ENCODE measurements at regions not wholly inside any gene's neighbourhood (a gene's known extent, or its start where the extent isn't known, plus 50 kb on each side); places are given as distances from the start of the nearest gene placed in this dataset.

DNA sequence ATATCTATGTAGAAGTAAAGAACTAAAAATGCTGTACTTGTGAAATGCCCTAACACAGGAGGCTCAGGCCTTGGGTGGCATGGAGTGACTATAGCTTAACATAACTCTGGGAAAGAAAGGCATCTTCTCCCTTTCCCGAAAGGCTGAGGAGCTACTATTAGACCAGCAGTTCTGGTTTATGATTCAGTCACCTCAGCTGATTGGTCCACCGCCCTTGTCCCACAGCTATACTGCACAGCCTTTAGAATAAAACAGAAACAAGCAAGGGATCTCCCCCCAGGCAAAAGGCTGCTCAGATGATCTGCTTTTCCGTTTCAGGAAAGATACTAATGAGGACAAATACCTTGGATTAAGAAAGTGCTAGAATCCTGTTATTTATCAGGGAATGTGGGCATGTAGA, 171.3 kb downstream of the SNCA start:
- intact Hi-C loops (cut with micrococcal nuclease), result no loop called here

- intact Hi-C loops (cut with micrococcal nuclease), result no loop called here
Observed at GRCh38 chr4:89664521-89664920, 172.4 kb downstream of the SNCA start.

DNA sequence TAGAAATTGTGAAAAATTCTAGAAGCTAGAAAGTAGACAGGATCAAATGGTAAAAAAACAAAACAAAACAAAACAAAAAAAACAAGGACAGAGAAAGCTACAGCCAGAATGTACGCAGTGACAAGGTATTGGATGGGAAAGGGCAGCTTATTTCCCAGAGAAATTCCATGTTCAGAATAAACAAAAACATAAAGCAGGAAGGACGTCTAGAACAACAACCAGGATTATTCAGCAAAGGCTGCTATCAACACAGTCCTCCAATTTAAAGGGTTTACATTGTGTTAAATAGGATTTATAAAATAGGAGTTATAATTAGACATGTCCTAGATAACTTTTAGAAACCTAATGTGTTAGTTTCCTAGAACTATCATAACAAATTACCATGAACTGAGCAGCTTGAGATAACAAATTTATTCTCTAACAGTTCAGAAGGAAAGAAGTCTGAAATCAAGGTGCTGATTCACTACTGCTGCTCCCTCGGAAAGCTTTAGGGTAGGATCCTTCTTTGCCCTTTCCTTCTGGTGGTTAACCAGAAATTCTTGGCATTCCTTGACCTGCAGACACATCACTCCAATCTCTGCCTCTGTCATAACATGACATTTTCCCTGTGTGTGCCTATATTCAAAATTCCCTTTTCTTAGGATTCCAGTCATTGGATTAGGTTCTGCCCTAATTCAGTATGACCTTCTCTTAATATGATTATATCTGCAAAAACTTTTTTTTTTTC, 175.6 kb downstream of the SNCA start:
- intact Hi-C loops (cut with micrococcal nuclease), result no loop called here

DNA sequence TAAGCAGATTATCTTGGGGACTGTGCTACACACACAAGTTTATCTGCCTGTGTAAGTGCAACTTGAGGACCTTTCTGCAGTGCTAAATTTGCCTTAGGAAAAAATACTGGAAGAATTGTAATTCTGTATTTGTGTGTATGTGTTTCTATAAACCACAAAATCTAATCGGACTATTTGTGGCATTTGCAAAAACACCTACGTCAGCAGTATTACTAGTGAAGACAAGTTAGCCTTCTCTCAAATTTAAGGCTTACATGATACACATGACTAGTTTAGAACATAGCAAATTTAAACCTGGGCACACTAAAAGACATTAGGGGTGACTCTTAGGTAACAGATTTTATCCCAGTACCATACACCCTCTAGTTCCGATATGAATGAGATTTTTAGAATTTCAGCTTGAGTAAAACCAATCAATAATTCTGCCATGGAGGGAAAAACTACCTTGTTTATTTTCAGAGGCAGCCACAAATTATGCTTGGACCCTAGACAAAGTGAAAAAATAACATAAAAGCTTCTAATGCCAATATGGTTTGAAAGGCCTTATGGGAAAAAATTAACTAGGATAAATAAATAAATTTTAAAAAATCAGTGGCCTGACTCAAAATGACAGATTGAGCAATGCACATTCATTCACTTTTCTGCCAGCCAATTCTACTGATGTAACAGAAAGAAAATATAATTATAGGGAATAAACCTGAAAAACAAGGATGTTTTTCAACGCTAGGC, 176.4 kb downstream of the SNCA start:
- intact Hi-C loops (cut with micrococcal nuclease), result no loop called here

DNA sequence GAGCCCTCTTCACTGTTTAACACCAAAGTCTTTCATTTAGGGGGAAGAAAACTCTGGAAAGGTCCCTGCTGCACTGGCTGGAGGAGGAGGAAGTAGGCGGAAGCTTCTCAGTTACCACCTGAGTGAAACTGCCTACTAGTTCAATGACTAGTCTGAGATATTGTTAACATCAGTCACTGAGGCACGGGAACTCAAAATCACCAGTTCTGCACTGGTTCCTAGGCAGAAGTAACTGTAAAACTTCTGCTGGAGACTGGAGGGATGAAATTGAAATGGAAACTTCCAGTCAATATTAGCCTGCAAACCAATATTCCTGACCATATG, 178.3 kb downstream of the SNCA start:
- intact Hi-C loops (cut with micrococcal nuclease), result loop anchor here (5.0 kb wide), 1 partner anchor 244 kb away; no protein-coding TSS in a partner anchor

DNA sequence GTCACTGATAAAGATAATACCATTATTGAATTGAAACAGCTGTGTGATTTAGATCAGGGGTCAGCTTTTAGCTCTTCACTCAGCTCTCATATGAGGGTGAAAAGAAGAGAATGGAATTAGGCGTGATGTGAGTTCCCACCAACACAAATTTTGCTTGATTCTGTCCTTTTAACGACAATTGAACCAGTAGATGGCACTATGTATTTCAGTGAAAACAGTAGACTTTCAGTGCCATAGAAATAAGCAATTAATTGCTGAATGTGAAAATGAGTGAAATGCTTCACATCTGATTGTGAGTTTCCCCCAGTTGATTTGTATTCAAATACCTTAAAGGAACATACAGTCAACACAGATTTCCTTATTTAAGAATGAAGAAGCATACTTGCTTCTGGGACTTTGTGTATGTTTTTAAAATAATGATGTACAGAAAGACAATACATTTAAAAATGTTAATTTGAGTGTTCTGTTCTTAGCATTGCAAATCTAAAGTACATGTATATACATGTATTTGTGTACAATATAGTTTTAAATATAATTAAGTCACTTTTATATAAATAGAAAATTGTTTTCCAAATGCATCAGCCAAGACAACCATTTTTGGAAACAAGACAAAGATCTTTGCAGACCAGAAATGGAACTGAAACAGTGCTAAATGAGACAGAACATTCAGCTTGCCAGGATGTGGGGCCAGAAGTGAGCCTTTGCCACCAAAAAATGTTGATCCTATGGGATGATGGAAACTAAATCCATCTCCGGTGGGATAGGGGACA, 178.8 kb downstream of the SNCA start:
- intact Hi-C loops (cut with micrococcal nuclease), result loop anchor here (5.0 kb wide), 1 partner anchor 244 kb away; no protein-coding TSS in a partner anchor

- intact Hi-C loops (cut with micrococcal nuclease), result no loop called here
Observed at GRCh38 chr4:89653012-89653411, 183.9 kb downstream of the SNCA start.

DNA sequence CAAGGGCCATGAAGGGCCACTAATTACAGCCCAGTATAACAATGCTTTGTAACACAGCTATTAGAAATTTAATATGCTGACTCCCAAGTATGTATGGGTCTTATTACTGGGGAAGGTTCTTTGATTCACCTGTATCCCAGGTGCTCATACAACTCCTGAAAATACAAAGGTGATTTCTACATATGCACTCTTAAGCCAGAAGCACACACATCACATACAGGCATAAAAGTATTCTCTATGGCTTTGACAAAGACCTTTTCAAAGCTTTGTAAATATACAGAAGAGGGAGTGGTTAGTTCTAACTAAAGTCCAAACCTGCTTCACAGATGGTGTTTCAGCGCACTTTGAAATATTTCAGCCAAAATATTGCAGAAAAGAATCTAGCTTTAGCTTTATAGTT, 191.5 kb downstream of the SNCA start:
- intact Hi-C loops (cut with micrococcal nuclease), result no loop called here

GRCh38 chr4:89641367-89641687, 195.6 kb downstream of the SNCA start:
- intact Hi-C loops (cut with micrococcal nuclease), result no loop called here

DNA sequence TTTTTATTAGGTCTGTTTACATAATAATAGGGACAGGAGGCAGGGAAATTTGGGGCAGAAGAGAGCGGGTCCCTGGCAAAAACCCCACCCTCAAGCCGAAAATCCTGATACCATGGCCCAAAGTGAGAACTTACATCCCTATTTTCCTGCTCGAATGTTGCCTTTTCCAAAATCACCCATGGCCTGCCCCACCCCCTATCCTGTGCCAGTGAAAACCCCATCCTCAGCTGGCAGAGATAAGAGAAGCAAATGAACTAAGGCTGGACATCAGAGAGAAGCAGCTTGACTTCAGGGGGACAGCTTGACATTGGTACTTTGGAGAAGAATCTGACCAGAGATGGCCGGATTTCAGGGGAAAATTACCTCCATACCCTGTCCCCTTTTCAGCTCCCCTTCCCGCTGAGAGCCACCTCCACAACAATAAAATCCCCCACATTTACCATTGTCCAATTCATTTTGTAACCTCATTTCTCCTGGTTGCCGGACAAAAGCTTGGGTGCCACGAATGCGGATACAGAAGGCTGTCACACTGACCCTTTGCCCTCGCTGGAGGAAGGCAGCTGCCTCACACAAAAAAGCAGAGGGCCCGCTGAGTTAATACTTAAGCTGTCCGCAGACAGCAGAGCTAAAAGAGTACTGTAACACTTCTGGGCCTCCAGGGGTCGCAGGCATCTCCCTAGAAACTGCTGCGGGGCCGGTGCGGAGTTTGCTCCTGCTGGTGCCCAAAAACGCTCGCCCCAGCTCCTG, 196.2 kb downstream of the SNCA start:
- intact Hi-C loops (cut with micrococcal nuclease), result no loop called here

DNA sequence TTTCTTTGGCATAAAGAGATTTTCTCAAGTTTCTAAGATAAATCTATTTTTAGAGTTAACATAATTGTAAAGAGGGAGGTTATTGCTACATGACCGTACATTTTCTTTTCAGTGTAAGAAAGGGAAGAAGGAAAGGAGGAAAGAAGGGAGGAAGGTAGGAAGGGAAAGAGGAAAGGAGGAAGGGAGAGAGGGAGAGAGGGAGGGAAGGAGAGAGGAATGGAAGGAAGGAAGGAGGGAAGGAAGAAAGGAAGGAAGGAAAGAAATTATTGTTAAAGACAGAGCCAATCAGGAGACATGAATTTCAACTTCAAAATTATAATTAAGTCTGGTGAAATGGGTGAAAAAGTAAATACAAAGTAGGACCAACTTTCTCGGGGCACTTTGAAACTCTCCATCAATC, 197.6 kb downstream of the SNCA start:
- intact Hi-C loops (cut with micrococcal nuclease), result no loop called here

DNA sequence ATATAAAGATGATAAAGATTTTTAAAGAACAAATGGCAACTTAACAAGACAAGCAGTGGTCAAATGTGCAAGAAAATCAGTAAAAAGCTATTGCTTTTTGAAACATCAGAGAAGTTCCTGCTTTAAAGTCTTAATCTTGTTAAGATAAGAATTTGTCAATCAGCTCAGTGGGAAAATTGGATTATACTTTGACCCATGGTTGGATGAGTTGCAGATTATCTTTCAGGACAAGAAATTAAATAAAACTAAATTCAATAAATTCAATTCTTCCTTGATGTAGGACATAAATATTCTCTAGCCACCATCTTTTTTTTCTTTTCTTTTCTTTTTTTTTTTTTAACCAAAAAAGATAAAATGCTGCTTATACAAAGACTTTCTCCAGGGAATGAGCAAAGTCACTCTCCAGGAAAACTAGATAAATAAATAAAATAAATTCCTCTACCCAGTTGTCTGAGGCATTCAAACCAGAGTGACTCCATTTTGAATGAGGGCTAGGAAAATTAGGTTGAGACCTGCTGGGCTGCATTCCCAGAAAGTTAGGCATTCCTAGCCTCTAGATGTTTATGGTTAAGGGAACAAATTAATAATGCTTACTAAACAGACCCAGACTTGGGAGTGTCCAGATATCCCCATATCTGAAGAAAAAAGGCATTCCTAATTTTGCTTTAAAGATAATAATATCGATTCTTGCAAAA, 211.2 kb downstream of the SNCA start:
- intact Hi-C loops (cut with micrococcal nuclease), result no loop called here

- intact Hi-C loops (cut with micrococcal nuclease), result loop anchor here (5.0 to 10.0 kb wide), 2 partner anchors 218 to 325 kb away; partner anchors contain the start of gene SNCA
Observed at GRCh38 chr4:89619206-89619962, 217.6 kb downstream of the SNCA start.

DNA sequence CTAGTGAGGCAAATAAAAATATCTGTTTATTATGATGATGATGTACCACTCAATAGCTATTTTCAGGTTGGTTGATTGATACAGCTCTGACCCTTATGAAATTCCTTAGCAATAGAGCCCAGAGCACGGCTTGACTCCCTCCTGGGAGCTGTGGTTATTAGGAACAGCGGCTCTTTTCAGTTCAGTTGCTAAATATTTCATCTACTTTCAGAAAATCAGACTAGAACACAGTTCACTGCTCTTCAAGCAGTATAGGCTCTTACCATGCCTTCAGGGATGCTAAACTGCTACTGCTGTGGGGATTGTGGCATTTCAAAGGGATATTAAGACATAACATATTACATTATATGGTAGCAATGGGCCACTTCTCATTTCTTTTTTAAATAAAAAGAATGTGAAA, 218.8 kb downstream of the SNCA start:
- intact Hi-C loops (cut with micrococcal nuclease), result loop anchor here (5.0 to 10.0 kb wide), 2 partner anchors 219 to 323 kb away; partner anchors contain the start of gene SNCA

- intact Hi-C loops (cut with micrococcal nuclease), result loop anchor here (5.0 to 10.0 kb wide), 2 partner anchors 220 to 323 kb away; partner anchors contain the start of gene SNCA
Observed at GRCh38 chr4:89617317-89617716, 219.6 kb downstream of the SNCA start.

DNA sequence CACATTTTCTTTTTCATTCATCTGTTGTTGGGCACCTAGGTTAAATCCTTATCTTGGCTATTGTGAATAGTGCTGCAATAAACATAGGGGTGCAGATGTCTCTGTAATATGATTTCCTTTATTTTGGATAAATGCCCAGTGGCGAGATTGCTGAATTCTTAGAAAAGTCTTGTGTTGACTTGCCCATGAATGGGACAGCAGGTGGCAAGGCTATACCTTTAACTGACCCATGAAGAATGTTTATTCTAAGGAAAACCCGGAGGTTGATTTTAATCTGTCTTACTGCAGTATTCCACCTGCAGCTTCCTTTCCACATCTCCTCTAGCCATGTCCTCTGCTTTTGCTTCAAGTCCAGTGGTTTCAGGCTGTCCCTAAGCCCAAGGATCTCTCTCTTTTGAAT, 220.6 kb downstream of the SNCA start:
- intact Hi-C loops (cut with micrococcal nuclease), result loop anchor here (5.0 to 10.0 kb wide), 2 partner anchors 221 to 322 kb away; partner anchors contain the start of gene SNCA

GRCh38 chr4:89615051-89615450, 221.9 kb downstream of the SNCA start:
- intact Hi-C loops (cut with micrococcal nuclease), result loop anchor here (5.0 to 10.0 kb wide), 2 partner anchors 222 to 320 kb away; partner anchors contain the start of gene SNCA

GRCh38 chr4:89614155-89614554, 222.8 kb downstream of the SNCA start:
- intact Hi-C loops (cut with micrococcal nuclease), result loop anchor here (10.0 kb wide), 1 partner anchor 319 kb away; no protein-coding TSS in a partner anchor

GRCh38 chr4:89610236-89610635, 226.7 kb downstream of the SNCA start:
- intact Hi-C loops (cut with micrococcal nuclease), result loop anchor here (10.0 kb wide), 1 partner anchor 315 kb away; no protein-coding TSS in a partner anchor

DNA sequence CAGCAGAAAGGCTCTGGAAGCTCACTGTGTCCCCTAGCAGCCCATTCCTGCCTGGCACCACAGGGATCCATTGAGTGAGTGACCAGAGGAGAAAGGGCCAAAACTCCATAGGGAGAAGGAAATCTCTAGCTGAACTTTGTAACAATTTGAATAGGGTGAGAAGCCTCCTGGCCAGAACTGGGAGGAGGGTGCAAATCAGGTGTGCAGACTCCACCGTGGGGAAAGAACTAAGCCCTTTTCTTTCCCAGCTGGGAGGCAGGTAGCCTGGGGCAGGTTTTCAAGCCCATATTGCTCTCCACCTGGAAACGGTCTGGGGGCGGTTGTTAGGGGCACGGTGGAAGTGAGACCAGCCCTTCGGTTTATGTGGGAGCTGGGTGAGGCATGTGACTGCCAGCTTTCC, 227.2 kb downstream of the SNCA start:
- intact Hi-C loops (cut with micrococcal nuclease), result loop anchor here (10.0 kb wide), 1 partner anchor 315 kb away; no protein-coding TSS in a partner anchor

Measured in T-helper 2 cell treated with Interferon-gamma antibody and Interleukin-4, amounts not matched to agents 100 ng/mL and 5 ng/mL, for 36 hours (primary cell).